SK-N-SH (cell line): ENCODE measurements at regions not wholly inside any gene's neighbourhood (a gene's known extent, or its start where the extent isn't known, plus 50 kb on each side); places are given as distances from the start of the nearest gene placed in this dataset.
A peak's percentile ranks its signal among the peaks of the same experiment; 100 is the strongest.

Source experiments
- CTCF ChIA-PET: fragments of 300-600, 350-600 bp; formaldehyde crosslinking; extraction: SDS; loops from one replicate; lab custom pipeline; 2021; lab: Yijun Ruan, JAX
- POLR2A ChIA-PET: fragments of 350-600 bp; sonication (Branson Sonifier 250); formaldehyde crosslinking; extraction: SDS; loops from one replicate; lab custom pipeline; 2020; ENCODE audit warnings: antibody characterized with exemption, inconsistent platforms; lab: Yijun Ruan, JAX
- DNase-seq: peaks from one replicate; pipeline ENCODE4 v3.0.0; 2012
- H2AFZ ChIP-seq: fragments of 200-600 bp; sonication (generic); 2 replicates; pipeline ENCODE4 v1.8.1; 2016; ENCODE audit warnings: antibody characterized with exemption, mild to moderate bottlenecking, low read depth
- H3F3A ChIP-seq: fragments of 200-600 bp; sonication (generic); replicated peaks from 2 replicates; pipeline ENCODE3; 2016; ENCODE audit warnings: antibody characterized with exemption, mild to moderate bottlenecking; ENCODE audit not compliant: insufficient read depth
- H3K27ac ChIP-seq, 2 experiments: fragments of 200-500 bp in 1 of 2; fragments of 200-600 bp in 1 of 2; sonication (Bioruptor generic) in 1 of 2; sonication (generic), shearing (Covaris generic) in 1 of 2; 2 replicates each; pipeline versions ENCODE4 v1.5.1 to v1.6.1; 2014 to 2016; ENCODE audit warnings: low read depth in 2 of 2, inconsistent platforms in 1 of 2, low read length in 1 of 2, mild to moderate bottlenecking in 1 of 2, mixed read lengths in 1 of 2
- H3K27me3 ChIP-seq: fragments of 200-600 bp; sonication (generic), shearing (Covaris generic); 2 replicates; pipeline ENCODE4 v1.6.1; 2016; ENCODE audit warnings: mixed run types; ENCODE audit not compliant: insufficient read depth
- H3K36me3 ChIP-seq, 2 experiments: fragments of 200-500 bp in 1 of 2; fragments of 200-600 bp in 1 of 2; sonication (Bioruptor generic) in 1 of 2; sonication (generic) in 1 of 2; replicated peaks in 1 of 2; 2 replicates each; pipeline versions ENCODE3 to v1.5.1; 2014 to 2016; ENCODE audit warnings: low read length in 1 of 2, mild to moderate bottlenecking in 1 of 2; ENCODE audit not compliant: insufficient read depth in 2 of 2, control insufficient read depth in 1 of 2
- H3K4me1 ChIP-seq, 2 experiments: fragments of 200-500 bp in 1 of 2; fragments of 200-600 bp in 1 of 2; sonication (Bioruptor generic) in 1 of 2; sonication (generic), shearing (Covaris generic) in 1 of 2; 2 replicates each; pipeline versions ENCODE4 v1.5.1 to v1.6.1; 2014 to 2016; ENCODE audit warnings: low read depth in 1 of 2, low read length in 1 of 2, mixed run types in 1 of 2; ENCODE audit not compliant: insufficient read depth in 2 of 2, control insufficient read depth in 1 of 2
- H3K4me2 ChIP-seq: fragments of 200-600 bp; sonication (generic), shearing (Covaris generic); 2 replicates; pipeline ENCODE4 v1.6.1; 2017; ENCODE audit warnings: mixed run types
- H3K4me3 ChIP-seq, 2 experiments: fragments of 200-500 bp in 1 of 2; fragments of 200-600 bp in 1 of 2; sonication (Bioruptor generic) in 1 of 2; sonication (generic), shearing (Covaris generic) in 1 of 2; 2 replicates each; pipeline versions ENCODE4 v1.5.1 to v1.8.1; 2014 to 2016; ENCODE audit warnings: low read depth in 2 of 2, inconsistent platforms in 1 of 2, low read length in 1 of 2, mild to moderate bottlenecking in 1 of 2, mixed read lengths in 1 of 2, moderate library complexity in 1 of 2
- H3K79me2 ChIP-seq: fragments of 200-600 bp; sonication (generic); 2 replicates; pipeline ENCODE4 v1.8.1; 2017; ENCODE audit warnings: mild to moderate bottlenecking; ENCODE audit not compliant: insufficient read depth
- H3K9ac ChIP-seq: fragments of 200-600 bp; sonication (generic); 2 replicates; pipeline ENCODE4 v1.6.1; 2017; ENCODE audit warnings: mixed run types
- H3K9me2 ChIP-seq: fragments of 200-600 bp; sonication (generic); 2 replicates; pipeline ENCODE4 v1.6.1; 2017; ENCODE audit warnings: mixed run types
- H3K9me3 ChIP-seq: fragments of 200-600 bp; sonication (generic); 2 replicates; pipeline ENCODE4 v1.6.1; 2017; ENCODE audit warnings: mixed run types, mild to moderate bottlenecking, moderate library complexity
- H4K20me1 ChIP-seq: fragments of 200-600 bp; sonication (generic); 2 replicates; pipeline ENCODE4 v1.6.1; 2017; ENCODE audit warnings: mild to moderate bottlenecking, mixed run types; ENCODE audit not compliant: insufficient read depth
- CHD2 ChIP-seq: fragments of 150-350 bp; IDR thresholded peaks from 2 replicates; pipeline ENCODE4 v1.6.1; 2018; ENCODE audit warnings: low read length; ENCODE audit not compliant: partially characterized antibody
- CTCF ChIP-seq: fragments of 200-600 bp; sonication (generic); IDR thresholded peaks from 2 replicates; pipeline ENCODE4 v1.6.1; 2017; ENCODE audit warnings: antibody characterized with exemption, mild to moderate bottlenecking, moderate library complexity
- EZH2phosphoT487 ChIP-seq: fragments of 200-600 bp; sonication (generic); IDR thresholded peaks from 2 replicates; pipeline ENCODE4 v1.6.1; 2017; ENCODE audit warnings: low read depth, mixed run types, mild to moderate bottlenecking, antibody characterized with exemption, moderate library complexity, borderline replicate concordance
- FOXM1 ChIP-seq: IDR thresholded peaks from 2 replicates; pipeline ENCODE4 v1.4.0; 2012; ENCODE audit warnings: low read depth, mild to moderate bottlenecking
- IRF3 ChIP-seq: fragments of 150-350 bp; IDR thresholded peaks from 2 replicates; pipeline ENCODE4 v1.6.1; 2016; ENCODE audit warnings: mild to moderate bottlenecking, low read depth, low read length
- MAX ChIP-seq: IDR thresholded peaks from 2 replicates; pipeline ENCODE4 v1.4.0; 2012; ENCODE audit warnings: low read depth
- MXI1 ChIP-seq: IDR thresholded peaks from 2 replicates; pipeline ENCODE4 v1.6.1; 2012; ENCODE audit warnings: mild to moderate bottlenecking, low read depth, low read length, improper control_type of control experiment
- NFIC ChIP-seq: IDR thresholded peaks from 2 replicates; pipeline ENCODE4 v1.4.0; 2012; ENCODE audit warnings: borderline replicate concordance
- POLR2AphosphoS5 ChIP-seq: IDR thresholded peaks from 2 replicates; pipeline ENCODE4 v1.6.1; 2012; ENCODE audit warnings: low read depth, low read length
- RAD21 ChIP-seq: IDR thresholded peaks from 2 replicates; pipeline ENCODE4 v1.6.1; 2012; ENCODE audit warnings: mild to moderate bottlenecking, low read length
- RCOR1 ChIP-seq: fragments of 150-350 bp; IDR thresholded peaks from 2 replicates; pipeline ENCODE4 v1.6.1; 2017; ENCODE audit warnings: antibody characterized with exemption, low read length
- SIN3A ChIP-seq: IDR thresholded peaks from 2 replicates; pipeline ENCODE4 v1.6.1; 2012; ENCODE audit warnings: low read depth, mild to moderate bottlenecking, low read length, moderate library complexity, borderline replicate concordance
- TEAD4 ChIP-seq: IDR thresholded peaks from 2 replicates; pipeline ENCODE4 v1.4.0; 2012; ENCODE audit warnings: mild to moderate bottlenecking, borderline replicate concordance; ENCODE audit not compliant: insufficient read depth
- ZBTB33 ChIP-seq: IDR thresholded peaks from 2 replicates; pipeline ENCODE4 v1.4.0; 2012; ENCODE audit warnings: low read depth, borderline replicate concordance
- WGBS: methylation state at CpG from one replicate; pipeline ENCODE4 v1.1.6; 2017; ENCODE audit warnings: low lambda C conversion rate; 5-methylcytosine and 5-hydroxymethylcytosine counted together

GRCh38 chr12:73486256-73486655 lies 1051.4 kb upstream of the ATXN7L3B start (continued):
- no peak for TF ChIP-seq ZBTB33
- TF ChIP-seq TEAD4 = no peak
- no peak for TF ChIP-seq RAD21
- no peak for TF ChIP-seq MXI1
- no peak for TF ChIP-seq RCOR1

- WGBS = 0% methylated on average over 1 of the region's 1 CpG
Measured at GRCh38 chr12:73506611-73507010, 1031.0 kb upstream of the ATXN7L3B start.

GRCh38 chr12:73514672-73515071 lies 1023.0 kb upstream of the ATXN7L3B start:
- H4K20me1 ChIP-seq = no peaks in the 10 kb centered on the region
- no peaks in the 10 kb centered on the region for H3K79me2 ChIP-seq
- H3K27me3 ChIP-seq = no peaks in the 10 kb centered on the region
- no peak overlapping the region for H3K4me3 ChIP-seq
- H3K9me2 ChIP-seq = 0 out of 2 replicates have a peak, but pooled peaks cover 3% of the 10 kb centered on the region
- no peaks in the 10 kb centered on the region for H3K4me1 ChIP-seq
- H3F3A ChIP-seq = no peaks in the 10 kb centered on the region
- H3K9me3 ChIP-seq = no peaks in the 10 kb centered on the region; the same call in 1 of the 2 replicates
- TF ChIP-seq SIN3A = no peak
- no peak for TF ChIP-seq POLR2AphosphoS5
- TF ChIP-seq IRF3 = no peak
- TF ChIP-seq TEAD4 = no peak
- TF ChIP-seq EZH2phosphoT487 = no peak
- no peak for TF ChIP-seq FOXM1
- TF ChIP-seq NFIC = no peak
- no peak for TF ChIP-seq CHD2
- TF ChIP-seq MAX = no peak
- WGBS = 6% methylated on average over 2 of the region's 3 CpGs
- H3K9ac ChIP-seq = no peak overlapping the region
- no peaks in the 10 kb centered on the region for H3K36me3 ChIP-seq
- no peak overlapping the region for H3K27ac ChIP-seq
- DNase-seq = peak; percentile 5
- POLR2A ChIA-PET = no interaction called here
- H2AFZ ChIP-seq = no peak overlapping the region
- CTCF ChIA-PET = interaction anchor here (1.3 kb wide), 1 partner anchor 10 kb away, joined by 4 read pairs; no protein-coding TSS in a partner anchor
- no peak overlapping the region for H3K4me2 ChIP-seq

More at GRCh38 chr12:73506611-73507010, 1031.0 kb upstream of the ATXN7L3B start:
- no peaks in the 10 kb centered on the region for H3F3A ChIP-seq
- no peaks in the 10 kb centered on the region for H3K79me2 ChIP-seq
- 0 out of 2 replicates have a peak, but pooled peaks cover 4% of the 10 kb centered on the region for H3K9me3 ChIP-seq
- no peak overlapping the region for H2AFZ ChIP-seq
- no peaks in the 10 kb centered on the region for H3K36me3 ChIP-seq
- POLR2A ChIA-PET = no interaction called here
- H3K9ac ChIP-seq = no peak overlapping the region
- DNase-seq = no peak
- TF ChIP-seq CTCF = no peak
- H3K9me2 ChIP-seq = no peaks in the 10 kb centered on the region
- CTCF ChIA-PET = no interaction called here
- H3K27ac ChIP-seq = no peak overlapping the region
- H4K20me1 ChIP-seq = no peaks in the 10 kb centered on the region
- no peaks in the 10 kb centered on the region for H3K27me3 ChIP-seq
- H3K4me3 ChIP-seq = no peak overlapping the region
- H3K4me2 ChIP-seq = no peak overlapping the region
- no peaks in the 10 kb centered on the region for H3K4me1 ChIP-seq
